ENCODE measurements at regions not wholly inside any gene's neighbourhood (a gene's known extent, or its start where the extent isn't known, plus 50 kb on each side); places are given as distances from the start of the nearest gene placed in this dataset.
"Not testable (repeated sequence)": the region's sequence is repeated elsewhere in the genome, so short reads cannot be mapped to it uniquely, and the experiment has no call there.

DNA sequence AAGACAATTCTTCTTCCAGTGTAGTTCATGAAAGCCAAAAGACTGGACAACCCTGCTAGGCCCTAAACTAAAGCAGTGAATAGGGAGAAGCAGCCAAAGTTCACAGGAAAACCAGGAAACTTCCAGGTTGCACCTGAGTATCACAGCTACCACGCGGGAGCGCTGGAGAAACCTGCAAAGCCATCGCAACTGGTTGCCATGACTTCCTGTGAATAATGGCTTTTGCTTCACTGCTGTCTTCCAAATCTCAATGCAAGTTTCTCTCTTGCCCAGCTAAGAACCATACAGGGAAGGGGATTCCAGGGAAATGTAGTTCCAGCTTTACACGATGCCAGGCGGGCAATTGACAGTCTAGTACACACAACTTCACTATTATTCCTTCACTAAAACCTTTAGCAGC, 114.1 kb downstream of the GXYLT1 start:
- no peak overlapping the region for H3K4me3 ChIP-seq (replicated peaks; ENCODE audit: low read depth, low read length)
- no peak for DNase-seq (ENCODE audit: low read depth)
- TF ChIP-seq, protein P1, sequence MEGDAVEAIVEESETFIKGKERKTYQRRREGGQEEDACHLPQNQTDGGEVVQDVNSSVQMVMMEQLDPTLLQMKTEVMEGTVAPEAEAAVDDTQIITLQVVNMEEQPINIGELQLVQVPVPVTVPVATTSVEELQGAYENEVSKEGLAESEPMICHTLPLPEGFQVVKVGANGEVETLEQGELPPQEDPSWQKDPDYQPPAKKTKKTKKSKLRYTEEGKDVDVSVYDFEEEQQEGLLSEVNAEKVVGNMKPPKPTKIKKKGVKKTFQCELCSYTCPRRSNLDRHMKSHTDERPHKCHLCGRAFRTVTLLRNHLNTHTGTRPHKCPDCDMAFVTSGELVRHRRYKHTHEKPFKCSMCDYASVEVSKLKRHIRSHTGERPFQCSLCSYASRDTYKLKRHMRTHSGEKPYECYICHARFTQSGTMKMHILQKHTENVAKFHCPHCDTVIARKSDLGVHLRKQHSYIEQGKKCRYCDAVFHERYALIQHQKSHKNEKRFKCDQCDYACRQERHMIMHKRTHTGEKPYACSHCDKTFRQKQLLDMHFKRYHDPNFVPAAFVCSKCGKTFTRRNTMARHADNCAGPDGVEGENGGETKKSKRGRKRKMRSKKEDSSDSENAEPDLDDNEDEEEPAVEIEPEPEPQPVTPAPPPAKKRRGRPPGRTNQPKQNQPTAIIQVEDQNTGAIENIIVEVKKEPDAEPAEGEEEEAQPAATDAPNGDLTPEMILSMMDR (IDR thresholded peaks at IDR 0.05; ENCODE audit: low read length, missing control alignments) = no peak

GRCh38 chr12:42027546-42027945, 117.1 kb downstream of the GXYLT1 start:
- DNase-seq (ENCODE audit: low read depth) = no peak
- TF ChIP-seq, protein P1 (IDR thresholded peaks at IDR 0.05; ENCODE audit: low read length, missing control alignments) = no peak
- no peak overlapping the region for H3K4me3 ChIP-seq (replicated peaks; ENCODE audit: low read depth, low read length)

GRCh38 chr12:42024495-42024830, 120.2 kb downstream of the GXYLT1 start:
- TF ChIP-seq, protein P1 (IDR thresholded peaks at IDR 0.05; ENCODE audit: low read length, missing control alignments) = no peak
- DNase-seq (ENCODE audit: low read depth) = no peak
- no peak overlapping the region for H3K4me3 ChIP-seq (replicated peaks; ENCODE audit: low read depth, low read length)

GRCh38 chr12:42023733-42024494, 120.8 kb downstream of the GXYLT1 start:
- peak; percentile 76 for DNase-seq (ENCODE audit: low read depth)
- TF ChIP-seq, protein P1 (IDR thresholded peaks at IDR 0.05; ENCODE audit: low read length, missing control alignments) = peak; percentile 100
- peak overlapping the region; percentile 51 for H3K4me3 ChIP-seq (replicated peaks; ENCODE audit: low read depth, low read length)

DNA sequence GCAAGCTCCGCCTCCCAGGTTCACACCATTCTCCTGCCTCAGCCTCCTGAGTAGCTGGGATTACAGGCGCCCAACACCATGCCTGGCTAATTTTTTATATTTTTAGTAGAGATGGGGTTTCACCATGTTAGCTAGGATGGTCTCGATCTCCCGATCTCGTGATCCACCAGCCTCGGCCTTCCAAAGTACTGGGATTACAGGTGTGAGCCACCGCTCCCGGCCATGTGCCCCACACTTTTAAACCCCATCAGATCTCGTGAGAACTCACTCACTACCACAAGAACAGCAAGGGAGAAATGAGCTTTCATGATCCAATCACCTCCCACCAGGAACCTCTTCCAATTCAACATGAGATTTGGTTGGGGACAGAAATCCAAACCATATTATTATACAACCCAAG, 122.7 kb downstream of the GXYLT1 start:
- not testable (repeated sequence) for DNase-seq (ENCODE audit: low read depth); H3K4me3 ChIP-seq (replicated peaks; ENCODE audit: low read depth, low read length)

DNA sequence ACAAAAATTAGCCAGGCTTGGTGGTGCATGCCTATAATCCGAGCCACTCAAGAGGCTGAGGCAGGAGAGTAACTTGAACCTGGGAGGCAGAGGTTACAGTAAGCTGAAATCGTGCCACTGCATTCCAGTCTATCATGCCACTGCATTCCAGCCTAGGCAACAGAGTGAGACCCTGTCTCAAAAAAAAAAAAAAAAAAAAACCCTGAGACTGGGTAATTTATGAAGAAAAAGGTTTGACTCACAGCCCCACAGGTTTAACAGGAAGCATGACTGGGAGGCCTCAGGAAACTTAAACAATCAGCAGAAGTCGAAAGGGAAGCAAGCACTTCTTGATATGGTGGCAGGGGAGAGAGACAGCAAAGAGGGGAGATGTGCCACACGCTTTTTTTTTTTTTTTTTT, 123.2 kb downstream of the GXYLT1 start:
- TF ChIP-seq, protein P1 (IDR thresholded peaks at IDR 0.05; ENCODE audit: low read length, missing control alignments) = no peak
- peak; percentile 26 for DNase-seq (ENCODE audit: low read depth)
- no peak overlapping the region for H3K4me3 ChIP-seq (replicated peaks; ENCODE audit: low read depth, low read length)

DNA sequence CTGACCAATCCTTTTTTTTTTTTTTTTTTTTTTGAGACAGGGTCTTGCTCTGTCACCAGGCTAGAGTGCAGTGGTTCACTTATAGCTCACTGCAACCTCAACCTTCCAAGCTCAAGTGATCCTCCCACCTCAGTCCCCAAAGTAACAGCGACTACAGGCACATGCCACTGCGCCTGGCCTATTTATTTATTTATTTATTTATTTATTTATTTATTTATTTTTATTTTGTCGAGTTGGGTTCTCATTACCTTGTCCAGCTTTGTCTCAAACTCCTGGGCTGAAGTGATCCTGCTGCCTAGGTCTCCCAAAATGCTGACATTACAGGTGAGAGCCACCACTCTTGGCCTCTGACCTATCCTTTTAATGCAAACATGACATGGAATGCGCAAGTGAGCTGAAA, 124.4 kb downstream of the GXYLT1 start:
- TF ChIP-seq, protein P1 (IDR thresholded peaks at IDR 0.05; ENCODE audit: low read length, missing control alignments) = no peak

More for the DNA sequence above, 124.4 kb downstream of the GXYLT1 start:
- H3K4me3 ChIP-seq (replicated peaks; ENCODE audit: low read depth, low read length) = no peak overlapping the region
- no peak for DNase-seq (ENCODE audit: low read depth)

All from fibroblast of pulmonary artery (primary cell).